Peyer's patch (tissue), 4 donors: ENCODE measurements at regions not wholly inside any gene's neighbourhood (a gene's known extent, or its start where the extent isn't known, plus 50 kb on each side); places are given as distances from the start of the nearest gene placed in this dataset.

Experiments
- DNase-seq, 3 donors: peaks; one replicate each; pipeline ENCODE4 v3.0.0-alpha.2; 2017 to 2019
- H3K27ac ChIP-seq, 4 donors: fragments of 200-600 bp; sonication (generic); one replicate each; pipeline ENCODE4 v1.5.1; 2016 to 2019
- H3K27me3 ChIP-seq, 2 donors: fragments of 200-600 bp; sonication (generic); one replicate each; pipeline ENCODE4 v1.5.1; 2019
- H3K36me3 ChIP-seq, 3 donors: fragments of 200-600 bp; sonication (generic); one replicate each; pipeline ENCODE4 v1.5.1; 2016 to 2019
- H3K4me1 ChIP-seq, 4 donors: fragments of 200-600 bp; sonication (generic); one replicate each; pipeline ENCODE4 v1.5.1; 2016 to 2019
- H3K4me3 ChIP-seq, 4 donors: fragments of 200-600 bp; sonication (generic); 1 replicate in 3 of 4; 2 replicates in 1 of 4; pipeline ENCODE4 v1.5.1; 2016 to 2019; ENCODE audit warnings: mild to moderate bottlenecking in 1 of 4
- H3K9me3 ChIP-seq, 4 donors: fragments of 200-600 bp; sonication (generic); one replicate each; pipeline ENCODE4 v1.5.1; 2016 to 2019; ENCODE audit warnings: mild to moderate bottlenecking in 1 of 4
- POLR2A ChIP-seq, 2 donors: fragments of 450-650 bp; IDR thresholded peaks; one replicate each; pipeline ENCODE4 v1.5.1; 2017; ENCODE audit warnings: antibody characterized with exemption in 2 of 2, mild to moderate bottlenecking in 2 of 2, moderate library complexity in 2 of 2
- TF ChIP-seq, protein P1 (sequence below), 6 experiments: fragments of 450-650 bp in 4 of 6; fragments of 200-600 bp in 2 of 6; sonication (generic) in 1 of 6; IDR thresholded peaks; one replicate each; pipeline ENCODE4 v1.5.1; 2017 to 2019; ENCODE audit warnings: antibody characterized with exemption in 6 of 6, mild to moderate bottlenecking in 3 of 6, moderate library complexity in 1 of 6

DNA sequence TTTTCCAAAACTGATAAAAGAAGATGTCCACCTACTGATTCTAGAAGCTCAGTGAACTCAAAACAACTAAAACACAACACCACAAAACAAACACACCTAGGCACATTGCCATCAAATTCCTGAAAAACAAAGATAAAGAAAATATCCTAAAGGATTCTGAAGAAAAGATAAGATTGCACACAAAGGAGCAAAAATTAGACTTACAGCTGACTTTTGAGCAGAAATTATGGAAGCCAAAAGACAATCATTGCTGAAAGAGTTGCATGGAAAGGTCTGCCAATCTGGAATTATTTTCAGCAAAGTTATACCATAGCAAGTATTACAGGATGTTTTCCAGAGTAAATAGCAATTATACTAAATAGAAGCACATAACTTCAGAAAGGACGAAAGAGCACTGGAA is 128.2 kb upstream of the IRX2 start:
- Histone ChIP-seq H3K27ac (no peak overlapping the region), H3K9me3 (peaks cover 0 to 6% (median 0%) of the 10 kb centered on the region in 4 donors), H3K4me1 (no peaks in the 10 kb centered on the region), H3K27me3 (no peaks in the 10 kb centered on the region), H3K36me3 (no peaks in the 10 kb centered on the region), H3K4me3 (no peak overlapping the region)
- DNase-seq, result no peak
- TF ChIP-seq POLR2A (IDR thresholded peaks at IDR 0.05), result no peak
- TF ChIP-seq, protein P1, sequence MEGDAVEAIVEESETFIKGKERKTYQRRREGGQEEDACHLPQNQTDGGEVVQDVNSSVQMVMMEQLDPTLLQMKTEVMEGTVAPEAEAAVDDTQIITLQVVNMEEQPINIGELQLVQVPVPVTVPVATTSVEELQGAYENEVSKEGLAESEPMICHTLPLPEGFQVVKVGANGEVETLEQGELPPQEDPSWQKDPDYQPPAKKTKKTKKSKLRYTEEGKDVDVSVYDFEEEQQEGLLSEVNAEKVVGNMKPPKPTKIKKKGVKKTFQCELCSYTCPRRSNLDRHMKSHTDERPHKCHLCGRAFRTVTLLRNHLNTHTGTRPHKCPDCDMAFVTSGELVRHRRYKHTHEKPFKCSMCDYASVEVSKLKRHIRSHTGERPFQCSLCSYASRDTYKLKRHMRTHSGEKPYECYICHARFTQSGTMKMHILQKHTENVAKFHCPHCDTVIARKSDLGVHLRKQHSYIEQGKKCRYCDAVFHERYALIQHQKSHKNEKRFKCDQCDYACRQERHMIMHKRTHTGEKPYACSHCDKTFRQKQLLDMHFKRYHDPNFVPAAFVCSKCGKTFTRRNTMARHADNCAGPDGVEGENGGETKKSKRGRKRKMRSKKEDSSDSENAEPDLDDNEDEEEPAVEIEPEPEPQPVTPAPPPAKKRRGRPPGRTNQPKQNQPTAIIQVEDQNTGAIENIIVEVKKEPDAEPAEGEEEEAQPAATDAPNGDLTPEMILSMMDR (IDR thresholded peaks at IDR 0.05), result no peak

DNA sequence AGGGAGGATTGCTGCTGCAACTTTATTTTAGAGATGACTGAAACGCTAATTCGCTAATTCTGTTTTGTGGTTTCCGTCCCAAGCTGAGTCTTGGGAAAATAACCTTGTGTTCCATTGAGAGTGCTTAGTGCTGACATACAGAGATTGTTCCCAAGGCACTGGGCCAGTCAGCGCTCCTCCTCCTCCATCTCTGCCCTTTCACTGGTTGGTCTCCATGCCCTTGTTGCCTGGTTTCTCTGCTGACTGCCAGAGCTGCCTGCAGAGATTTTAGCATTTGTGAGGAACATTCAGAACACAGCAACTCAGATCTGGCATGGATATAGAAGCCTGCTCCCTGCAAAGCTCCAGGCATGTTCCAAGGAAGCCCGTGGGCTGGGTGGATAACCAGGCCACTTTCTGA is 126.0 kb upstream of the IRX2 start:
- TF ChIP-seq, protein P1 (IDR thresholded peaks at IDR 0.05), result no peak
- no peak for TF ChIP-seq POLR2A (IDR thresholded peaks at IDR 0.05)
- no peaks in the 10 kb centered on the region for H3K4me1 ChIP-seq

GRCh38 chr5:2876183-2876582 is 124.7 kb upstream of the IRX2 start:
- Histone ChIP-seq H3K36me3 (no peaks in the 10 kb centered on the region), H3K4me3 (no peak overlapping the region), H3K27ac (no peak overlapping the region), H3K27me3 (no peaks in the 10 kb centered on the region), H3K9me3 (peaks cover 0 to 6% (median 0%) of the 10 kb centered on the region in 4 donors), H3K4me1 (no peaks in the 10 kb centered on the region)
- TF ChIP-seq, protein P1 (IDR thresholded peaks at IDR 0.05), result no peak
- TF ChIP-seq POLR2A (IDR thresholded peaks at IDR 0.05), result no peak
- DNase-seq, result no peak

More for the DNA sequence above, 126.0 kb upstream of the IRX2 start:
- no peak overlapping the region for H3K4me3 ChIP-seq
- H3K27me3 ChIP-seq, result no peaks in the 10 kb centered on the region
- peaks cover 0 to 6% (median 0%) of the 10 kb centered on the region in 4 donors for H3K9me3 ChIP-seq
- no peak overlapping the region for H3K27ac ChIP-seq
- no peak for DNase-seq
- H3K36me3 ChIP-seq, result no peaks in the 10 kb centered on the region

GRCh38 chr5:2874099-2874498 is 122.6 kb upstream of the IRX2 start:
- Histone ChIP-seq H3K9me3 (peaks cover 0 to 2% (median 0%) of the 10 kb centered on the region in 4 donors), H3K4me3 (no peak overlapping the region), H3K4me1 (no peaks in the 10 kb centered on the region), H3K36me3 (no peaks in the 10 kb centered on the region), H3K27ac (no peak overlapping the region), H3K27me3 (no peaks in the 10 kb centered on the region)
- TF ChIP-seq, protein P1 (IDR thresholded peaks at IDR 0.05), result no peak
- no peak for TF ChIP-seq POLR2A (IDR thresholded peaks at IDR 0.05)
- DNase-seq, result no peak

DNA sequence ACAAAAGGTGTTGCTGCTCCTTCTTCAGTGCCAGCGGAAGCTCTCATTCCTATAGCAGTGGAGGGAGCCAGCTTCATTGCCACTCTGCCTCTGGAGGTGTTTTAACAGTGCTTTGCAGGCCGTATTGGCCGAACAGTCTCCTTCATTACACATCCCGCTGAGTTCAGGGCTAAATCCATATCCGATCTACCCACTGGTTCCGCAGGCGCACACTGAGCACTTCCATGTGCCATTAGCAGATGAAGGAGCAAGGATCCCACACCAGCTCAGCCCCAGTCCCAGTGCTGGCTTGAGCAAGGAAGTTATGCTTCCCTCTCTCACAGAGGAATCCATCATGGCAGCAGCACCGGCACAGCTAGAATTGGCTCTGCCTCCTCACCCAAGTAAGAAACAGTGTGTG is 121.2 kb upstream of the IRX2 start:
- no peaks in the 10 kb centered on the region for H3K4me1 ChIP-seq
- no peak for DNase-seq
- no peak overlapping the region for H3K27ac ChIP-seq
- TF ChIP-seq, protein P1 (IDR thresholded peaks at IDR 0.05), result no peak
- no peak for TF ChIP-seq POLR2A (IDR thresholded peaks at IDR 0.05)
- no peaks in the 10 kb centered on the region for H3K9me3 ChIP-seq
- H3K27me3 ChIP-seq, result no peaks in the 10 kb centered on the region
- no peak overlapping the region for H3K4me3 ChIP-seq
- H3K36me3 ChIP-seq, result no peaks in the 10 kb centered on the region

- TF ChIP-seq POLR2A (IDR thresholded peaks at IDR 0.05), result no peak
- TF ChIP-seq, protein P1 (IDR thresholded peaks at IDR 0.05), result no peak
- DNase-seq, result no peak
- no peak overlapping the region for H3K4me3 ChIP-seq
Observed at GRCh38 chr5:2871282-2871681, 119.8 kb upstream of the IRX2 start.

More at GRCh38 chr5:2871282-2871681, 119.8 kb upstream of the IRX2 start:
- H3K36me3 ChIP-seq, result no peaks in the 10 kb centered on the region
- no peak overlapping the region for H3K27ac ChIP-seq
- H3K9me3 ChIP-seq, result no peaks in the 10 kb centered on the region
- no peaks in the 10 kb centered on the region for H3K27me3 ChIP-seq
- H3K4me1 ChIP-seq, result no peaks in the 10 kb centered on the region
